ENCODE measurements at regions not wholly inside any gene's neighbourhood (a gene's known extent, or its start where the extent isn't known, plus 50 kb on each side); places are given as distances from the start of the nearest gene placed in this dataset.

DNA sequence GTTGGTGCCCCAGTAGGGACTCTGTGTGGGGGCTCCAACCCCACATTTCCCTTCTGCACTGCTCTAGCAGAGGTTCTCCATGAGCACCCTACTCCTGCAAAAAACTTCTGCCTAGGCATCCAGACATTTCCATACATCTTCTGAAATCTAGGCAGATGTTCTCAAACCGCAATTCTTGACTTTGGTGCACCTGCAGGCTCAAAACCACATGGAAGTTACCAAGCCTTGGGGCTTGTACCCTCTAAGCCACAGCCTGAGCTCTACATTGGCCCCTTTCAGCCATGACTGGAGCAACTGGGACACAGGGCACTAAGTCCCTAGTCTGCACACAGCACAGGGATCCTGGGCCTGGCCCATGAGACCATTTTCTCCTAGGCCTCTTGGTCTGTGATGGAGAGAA is 66.5 kb upstream of the VGLL3 start:
- TF ChIP-seq, protein P1, sequence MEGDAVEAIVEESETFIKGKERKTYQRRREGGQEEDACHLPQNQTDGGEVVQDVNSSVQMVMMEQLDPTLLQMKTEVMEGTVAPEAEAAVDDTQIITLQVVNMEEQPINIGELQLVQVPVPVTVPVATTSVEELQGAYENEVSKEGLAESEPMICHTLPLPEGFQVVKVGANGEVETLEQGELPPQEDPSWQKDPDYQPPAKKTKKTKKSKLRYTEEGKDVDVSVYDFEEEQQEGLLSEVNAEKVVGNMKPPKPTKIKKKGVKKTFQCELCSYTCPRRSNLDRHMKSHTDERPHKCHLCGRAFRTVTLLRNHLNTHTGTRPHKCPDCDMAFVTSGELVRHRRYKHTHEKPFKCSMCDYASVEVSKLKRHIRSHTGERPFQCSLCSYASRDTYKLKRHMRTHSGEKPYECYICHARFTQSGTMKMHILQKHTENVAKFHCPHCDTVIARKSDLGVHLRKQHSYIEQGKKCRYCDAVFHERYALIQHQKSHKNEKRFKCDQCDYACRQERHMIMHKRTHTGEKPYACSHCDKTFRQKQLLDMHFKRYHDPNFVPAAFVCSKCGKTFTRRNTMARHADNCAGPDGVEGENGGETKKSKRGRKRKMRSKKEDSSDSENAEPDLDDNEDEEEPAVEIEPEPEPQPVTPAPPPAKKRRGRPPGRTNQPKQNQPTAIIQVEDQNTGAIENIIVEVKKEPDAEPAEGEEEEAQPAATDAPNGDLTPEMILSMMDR (IDR thresholded peaks at IDR 0.05 in 4 of 5, conservative IDR thresholded peaks at IDR 0.05 in 1 of 5) = no peak
- TF ChIP-seq POLR2A (IDR thresholded peaks at IDR 0.05) = no peak

All from gastrocnemius medialis (tissue), 4 donors.